ENCODE measurements at regions not wholly inside any gene's neighbourhood (a gene's known extent, or its start where the extent isn't known, plus 50 kb on each side); places are given as distances from the start of the nearest gene placed in this dataset.

GRCh38 chr13:70889163-70889562 is 780.9 kb upstream of the KLHL1 start:
- FAIRE-seq (no peak), DNase-seq (no peak), ATAC-seq (no peak)
- WGBS, 2 donors = 60 to 71% methylated on average over 5 of the region's 5 CpGs
- no peak overlapping the region for H3K4me3 ChIP-seq
- no peak for TF ChIP-seq CTCF (IDR thresholded peaks at IDR 0.05)
- H3K27ac ChIP-seq = no peak overlapping the region
- no peaks in the 10 kb centered on the region for H3K27me3 ChIP-seq
- no peaks in the 10 kb centered on the region for H3K9me3 ChIP-seq
- no peaks in the 10 kb centered on the region for H3K36me3 ChIP-seq
- no peaks in the 10 kb centered on the region for H3K4me1 ChIP-seq
- intact Hi-C loops (cut with DNase I) = no loop called here

GRCh38 chr13:70884196-70884595 is 775.9 kb upstream of the KLHL1 start:
- no peak for FAIRE-seq
- no peak overlapping the region for H3K27ac ChIP-seq
- no peak for TF ChIP-seq CTCF (IDR thresholded peaks at IDR 0.05)
- ATAC-seq = no peak
- no peak overlapping the region for H3K4me3 ChIP-seq
- intact Hi-C loops (cut with DNase I) = no loop called here
- H3K36me3 ChIP-seq = no peaks in the 10 kb centered on the region
- no peaks in the 10 kb centered on the region for H3K9me3 ChIP-seq
- no peaks in the 10 kb centered on the region for H3K4me1 ChIP-seq
- H3K27me3 ChIP-seq = no peaks in the 10 kb centered on the region
- 41 to 46% methylated on average over 2 of the region's 2 CpGs for WGBS, 2 donors
- no peak for DNase-seq

- Histone ChIP-seq H3K27ac (no peak overlapping the region), H3K27me3 (no peaks in the 10 kb centered on the region), H3K9me3 (no peaks in the 10 kb centered on the region), H3K4me3 (no peak overlapping the region), H3K4me1 (no peaks in the 10 kb centered on the region), H3K36me3 (no peaks in the 10 kb centered on the region)
- ATAC-seq (no peak), DNase-seq (no peak), FAIRE-seq (no peak)
- intact Hi-C loops (cut with DNase I) = no loop called here
- TF ChIP-seq CTCF (IDR thresholded peaks at IDR 0.05) = no peak
- 59 to 60% methylated on average over 3 of the region's 3 CpGs for WGBS, 2 donors
Observed at GRCh38 chr13:70874636-70875035, 766.4 kb upstream of the KLHL1 start.

GRCh38 chr13:70864731-70865130 is 756.5 kb upstream of the KLHL1 start:
- H3K9me3 ChIP-seq = no peaks in the 10 kb centered on the region

GRCh38 chr13:70856711-70857110 is 748.5 kb upstream of the KLHL1 start:
- FAIRE-seq (no peak), DNase-seq (no peak), ATAC-seq (peak in 1 of 4 donors; percentile 30)
- intact Hi-C loops (cut with DNase I) = no loop called here
- Histone ChIP-seq H3K4me3 (no peak overlapping the region), H3K9me3 (no peaks in the 10 kb centered on the region), H3K4me1 (no peaks in the 10 kb centered on the region), H3K27me3 (no peaks in the 10 kb centered on the region), H3K27ac (no peak overlapping the region), H3K36me3 (no peaks in the 10 kb centered on the region)
- 48 to 52% methylated on average over 3 of the region's 3 CpGs for WGBS, 2 donors
- no peak for TF ChIP-seq CTCF (IDR thresholded peaks at IDR 0.05)

More at GRCh38 chr13:70864731-70865130, 756.5 kb upstream of the KLHL1 start:
- Histone ChIP-seq H3K27me3 (no peaks in the 10 kb centered on the region), H3K36me3 (no peaks in the 10 kb centered on the region), H3K27ac (no peak overlapping the region), H3K4me3 (no peak overlapping the region), H3K4me1 (no peaks in the 10 kb centered on the region)
- FAIRE-seq (no peak), DNase-seq (no peak), ATAC-seq (no peak)
- no peak for TF ChIP-seq CTCF (IDR thresholded peaks at IDR 0.05)
- intact Hi-C loops (cut with DNase I) = no loop called here
- WGBS, 2 donors = 52 to 57% methylated on average over 2 of the region's 2 CpGs
